KMS-11 (cell line): ENCODE measurements at regions not wholly inside any gene's neighbourhood (a gene's known extent, or its start where the extent isn't known, plus 50 kb on each side); places are given as distances from the start of the nearest gene placed in this dataset.

Experiments
- H2AFZ ChIP-seq: fragments of 200-600 bp; sonication (generic); 2 replicates; pipeline ENCODE4 v1.6.1; 2016; ENCODE audit warnings: antibody characterized with exemption, mixed run types, low read depth
- H3K27ac ChIP-seq: fragments of 200-600 bp; sonication (generic); 2 replicates; pipeline ENCODE4 v1.6.1; 2016; ENCODE audit warnings: mild to moderate bottlenecking, mixed run types
- H3K27me3 ChIP-seq: fragments of 200-600 bp; sonication (generic); 2 replicates; pipeline ENCODE4 v1.6.1; 2017; ENCODE audit warnings: mild to moderate bottlenecking, low read depth, mixed run types, moderate library complexity; ENCODE audit not compliant: insufficient read depth
- H3K36me3 ChIP-seq: fragments of 200-600 bp; sonication (generic); 2 replicates; pipeline ENCODE4 v1.6.1; 2017; ENCODE audit warnings: mild to moderate bottlenecking, mixed run types; ENCODE audit not compliant: insufficient read depth
- H3K4me1 ChIP-seq: fragments of 200-600 bp; sonication (generic); 2 replicates; pipeline ENCODE4 v1.6.1; 2016; ENCODE audit warnings: mild to moderate bottlenecking, low read depth, mixed run types; ENCODE audit not compliant: poor library complexity, severe bottlenecking
- H3K4me2 ChIP-seq: fragments of 200-600 bp; sonication (generic); 2 replicates; pipeline ENCODE4 v1.7.0; 2016; ENCODE audit warnings: mild to moderate bottlenecking, mixed run types
- H3K4me3 ChIP-seq: fragments of 200-600 bp; sonication (generic); IDR thresholded peaks from 2 replicates; pipeline ENCODE4 v1.6.1; 2017; ENCODE audit warnings: low read depth, low read length, mixed read lengths; ENCODE audit not compliant: insufficient read depth
- H3K79me2 ChIP-seq: fragments of 200-600 bp; sonication (generic); 2 replicates; pipeline ENCODE4 v1.6.1; 2016; ENCODE audit warnings: low read depth, mixed run types; ENCODE audit not compliant: insufficient read depth
- H3K9ac ChIP-seq: fragments of 200-600 bp; sonication (generic); 2 replicates; pipeline ENCODE4 v1.6.1; 2016; ENCODE audit warnings: mild to moderate bottlenecking, mixed run types
- H4K20me1 ChIP-seq: fragments of 200-600 bp; sonication (generic); 2 replicates; pipeline ENCODE4 v1.6.1; 2016; ENCODE audit warnings: mild to moderate bottlenecking, mixed run types; ENCODE audit not compliant: insufficient read depth
- TF ChIP-seq, protein P1 (sequence below): fragments of 200-600 bp; sonication (generic); conservative IDR thresholded peaks from 2 replicates; pipeline ENCODE4 v1.6.1; 2017; ENCODE audit warnings: low read depth, mild to moderate bottlenecking, antibody characterized with exemption, low read length, moderate library complexity, mixed read lengths

DNA sequence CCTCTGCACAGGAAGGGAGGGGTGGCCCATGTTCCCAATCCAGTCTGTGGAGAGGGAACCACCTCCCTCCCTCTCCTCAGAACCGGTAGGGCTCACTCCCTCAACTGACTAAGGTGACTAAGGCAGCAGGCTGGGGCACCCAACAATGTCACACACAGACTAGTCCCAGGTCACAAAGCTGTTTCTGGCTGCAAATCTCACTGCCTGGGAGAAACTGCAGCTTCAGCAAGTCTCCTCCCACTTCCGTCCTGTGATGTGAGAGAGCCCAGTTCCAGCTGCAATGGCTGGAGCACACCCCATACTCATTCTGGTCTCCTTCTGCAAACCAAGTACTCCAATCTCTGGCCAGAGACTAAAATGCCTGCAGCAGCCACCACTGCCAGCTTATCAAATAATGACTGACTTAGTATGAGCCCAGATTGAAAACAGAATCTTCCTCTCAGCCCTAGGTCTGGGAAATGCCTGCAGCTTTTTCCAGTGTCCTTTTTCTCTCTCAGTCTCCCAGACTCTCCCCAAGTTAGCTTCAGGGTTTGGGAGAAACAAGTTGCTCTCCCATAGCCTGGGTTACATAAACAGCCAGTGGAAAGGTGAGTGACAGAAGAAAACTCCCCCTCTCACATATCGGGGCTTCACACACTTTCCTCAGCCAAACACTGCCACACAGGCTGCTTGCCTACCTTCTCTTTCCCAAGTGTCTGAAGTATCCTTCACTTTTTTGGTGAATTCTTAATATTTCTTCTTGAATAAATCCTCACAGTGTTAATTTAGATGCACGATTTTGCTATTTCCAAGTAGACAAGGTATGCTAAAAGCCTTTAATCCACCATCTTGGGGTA lies 247.4 kb upstream of the RASA1 start:
- Histone ChIP-seq H2AFZ (peak overlapping the region; percentile 59), H4K20me1 (no peaks in the 10 kb centered on the region), H3K9ac (peak overlapping the region; percentile 71; the same call in 1 of the 2 replicates), H3K4me3 (no peak overlapping the region), H3K79me2 (no peaks in the 10 kb centered on the region), H3K36me3 (no peaks in the 10 kb centered on the region), H3K4me1 (peaks cover 37% of the 10 kb centered on the region), H3K27ac (peak overlapping the region; percentile 91), H3K27me3 (no peaks in the 10 kb centered on the region), H3K4me2 (peak overlapping the region; percentile 99)
- TF ChIP-seq, protein P1, sequence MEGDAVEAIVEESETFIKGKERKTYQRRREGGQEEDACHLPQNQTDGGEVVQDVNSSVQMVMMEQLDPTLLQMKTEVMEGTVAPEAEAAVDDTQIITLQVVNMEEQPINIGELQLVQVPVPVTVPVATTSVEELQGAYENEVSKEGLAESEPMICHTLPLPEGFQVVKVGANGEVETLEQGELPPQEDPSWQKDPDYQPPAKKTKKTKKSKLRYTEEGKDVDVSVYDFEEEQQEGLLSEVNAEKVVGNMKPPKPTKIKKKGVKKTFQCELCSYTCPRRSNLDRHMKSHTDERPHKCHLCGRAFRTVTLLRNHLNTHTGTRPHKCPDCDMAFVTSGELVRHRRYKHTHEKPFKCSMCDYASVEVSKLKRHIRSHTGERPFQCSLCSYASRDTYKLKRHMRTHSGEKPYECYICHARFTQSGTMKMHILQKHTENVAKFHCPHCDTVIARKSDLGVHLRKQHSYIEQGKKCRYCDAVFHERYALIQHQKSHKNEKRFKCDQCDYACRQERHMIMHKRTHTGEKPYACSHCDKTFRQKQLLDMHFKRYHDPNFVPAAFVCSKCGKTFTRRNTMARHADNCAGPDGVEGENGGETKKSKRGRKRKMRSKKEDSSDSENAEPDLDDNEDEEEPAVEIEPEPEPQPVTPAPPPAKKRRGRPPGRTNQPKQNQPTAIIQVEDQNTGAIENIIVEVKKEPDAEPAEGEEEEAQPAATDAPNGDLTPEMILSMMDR: no peak

DNA sequence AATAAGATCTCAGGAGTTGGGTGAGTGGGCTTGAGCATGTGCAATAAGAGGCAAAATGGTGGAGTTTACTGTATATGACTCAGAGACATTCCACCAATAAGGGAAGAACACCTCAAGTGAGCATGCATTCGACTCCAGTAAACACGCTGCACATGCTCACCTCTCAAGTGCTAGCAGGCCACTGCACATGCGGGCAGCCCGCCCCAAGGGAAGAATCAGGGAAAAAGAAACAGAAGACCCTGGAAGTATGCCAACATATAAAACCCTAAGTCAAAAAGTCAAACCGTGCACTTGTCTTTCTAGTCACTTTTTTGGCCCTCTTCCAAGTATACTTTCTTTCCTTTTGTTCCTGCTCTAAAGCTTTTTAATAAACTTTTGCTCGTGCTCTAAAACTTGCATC lies 245.3 kb upstream of the RASA1 start:
- Histone ChIP-seq H2AFZ (no peak overlapping the region), H3K4me3 (no peak overlapping the region), H3K9ac (no peak overlapping the region), H3K79me2 (no peaks in the 10 kb centered on the region), H3K36me3 (no peaks in the 10 kb centered on the region), H3K4me1 (peaks cover 48% of the 10 kb centered on the region), H3K27me3 (no peaks in the 10 kb centered on the region), H3K27ac (no peak overlapping the region), H3K4me2 (no peak overlapping the region), H4K20me1 (no peaks in the 10 kb centered on the region)
- TF ChIP-seq, protein P1: no peak

DNA sequence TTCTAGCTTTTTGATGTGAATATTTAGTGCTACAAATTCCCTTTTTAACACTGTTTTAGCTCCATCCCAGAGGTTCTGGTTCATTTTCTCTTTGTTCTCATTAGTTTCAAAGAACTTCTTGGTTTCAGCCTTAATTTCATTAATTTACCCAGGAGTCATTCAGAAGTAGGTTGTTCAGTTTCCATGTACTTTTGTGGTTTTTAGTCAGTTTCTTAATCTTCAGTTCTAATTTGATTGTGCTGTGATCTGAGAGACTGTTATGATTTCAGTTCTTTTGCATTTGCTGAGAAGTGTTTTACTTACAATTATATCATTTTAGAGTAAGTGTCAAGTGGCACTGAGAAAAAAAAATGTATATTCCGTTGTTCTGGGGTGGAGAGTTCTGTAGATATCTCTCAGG lies 240.1 kb upstream of the RASA1 start:
- H3K4me3 ChIP-seq: no peak overlapping the region
- no peaks in the 10 kb centered on the region for H3K36me3 ChIP-seq
- no peak overlapping the region for H3K9ac ChIP-seq
- H4K20me1 ChIP-seq: no peaks in the 10 kb centered on the region
- TF ChIP-seq, protein P1: no peak
- peak overlapping the region; percentile 20; the same call in 1 of the 2 replicates for H3K27ac ChIP-seq
- H3K4me2 ChIP-seq: peak overlapping the region; percentile 58
- H3K79me2 ChIP-seq: no peaks in the 10 kb centered on the region
- H3K27me3 ChIP-seq: no peaks in the 10 kb centered on the region; the same call in 1 of the 2 replicates
- H2AFZ ChIP-seq: no peak overlapping the region
- H3K4me1 ChIP-seq: peaks cover 24% of the 10 kb centered on the region

DNA sequence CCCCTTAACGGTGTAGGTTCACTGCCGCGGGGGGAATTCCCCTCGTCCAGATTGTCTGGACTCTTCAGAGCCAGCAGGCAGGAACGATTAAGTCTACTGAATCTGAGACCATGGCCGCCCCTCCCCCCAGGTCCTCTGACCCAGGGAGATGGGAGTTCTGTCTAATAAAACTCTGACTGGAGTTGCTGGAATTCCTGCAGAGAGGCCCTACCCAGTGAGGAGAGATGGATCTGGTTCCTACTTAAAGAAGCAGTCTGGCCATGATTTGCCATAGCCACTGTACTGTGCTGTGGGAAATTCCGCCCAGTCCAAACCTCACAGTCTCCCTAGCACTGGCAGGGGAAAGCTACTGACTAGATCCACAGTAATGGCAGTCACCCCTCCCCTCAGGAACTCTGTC lies 237.7 kb upstream of the RASA1 start:
- no peaks in the 10 kb centered on the region for H3K79me2 ChIP-seq
- H2AFZ ChIP-seq: no peak overlapping the region
- H3K36me3 ChIP-seq: no peaks in the 10 kb centered on the region
- TF ChIP-seq, protein P1: no peak
- no peak overlapping the region for H3K4me3 ChIP-seq
- H3K9ac ChIP-seq: no peak overlapping the region
- no peaks in the 10 kb centered on the region; the same call in 1 of the 2 replicates for H3K27me3 ChIP-seq
- H3K27ac ChIP-seq: no peak overlapping the region
- H3K4me2 ChIP-seq: no peak overlapping the region
- H4K20me1 ChIP-seq: no peaks in the 10 kb centered on the region
- H3K4me1 ChIP-seq: peaks cover 22% of the 10 kb centered on the region
